Sigmoid colon (tissue), 4 donors: ENCODE measurements at regions not wholly inside any gene's neighbourhood (a gene's known extent, or its start where the extent isn't known, plus 50 kb on each side); places are given as distances from the start of the nearest gene placed in this dataset.

Experiments used
- EP300 ChIP-seq, 4 donors: sonication (generic); formaldehyde crosslinking; IDR thresholded peaks; one replicate each; pipeline ENCODE4 v1.6.1; 2017; ENCODE audit warnings: antibody characterized with exemption in 4 of 4
- POLR2A ChIP-seq, 2 donors: fragments of 450-650 bp; IDR thresholded peaks; one replicate each; pipeline ENCODE4 v1.6.1; 2016; ENCODE audit warnings: antibody characterized with exemption in 2 of 2, mild to moderate bottlenecking in 2 of 2, moderate library complexity in 2 of 2
- POLR2AphosphoS5 ChIP-seq, 4 donors: sonication (generic); formaldehyde crosslinking; IDR thresholded peaks; one replicate each; pipeline ENCODE4 v1.6.1; 2017; ENCODE audit warnings: antibody characterized with exemption in 4 of 4
- TF ChIP-seq, protein P1 (sequence below), 4 experiments: fragments of 450-650 bp in 3 of 4; fragments of 200-600 bp in 1 of 4; IDR thresholded peaks; one replicate each; pipeline ENCODE4 v1.5.1; 2016 to 2019; ENCODE audit warnings: antibody characterized with exemption in 4 of 4, mild to moderate bottlenecking in 3 of 4, moderate library complexity in 2 of 4

DNA sequence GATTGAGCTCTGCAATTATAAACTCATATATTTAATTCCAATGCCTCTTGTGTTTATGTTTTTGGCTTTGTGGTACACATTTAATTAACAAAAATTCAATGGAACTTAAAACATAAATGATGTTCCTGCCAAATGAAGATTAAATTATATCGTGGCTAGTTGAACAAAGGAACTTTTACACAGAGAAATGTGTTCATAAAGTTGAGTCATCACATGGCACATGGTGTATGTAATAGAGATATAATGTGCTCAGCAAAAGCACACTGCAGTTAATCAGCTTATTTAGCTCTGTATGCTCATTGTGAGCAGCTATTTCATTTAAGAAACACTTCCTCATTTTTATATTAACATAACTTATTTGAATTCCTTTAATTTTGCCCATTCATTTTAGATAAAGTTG lies 1295.6 kb upstream of the CITED2 start:
- TF ChIP-seq POLR2AphosphoS5 (IDR thresholded peaks at IDR 0.05) (no peak), EP300 (IDR thresholded peaks at IDR 0.05) (no peak), POLR2A (IDR thresholded peaks at IDR 0.05) (no peak)
- TF ChIP-seq, protein P1, sequence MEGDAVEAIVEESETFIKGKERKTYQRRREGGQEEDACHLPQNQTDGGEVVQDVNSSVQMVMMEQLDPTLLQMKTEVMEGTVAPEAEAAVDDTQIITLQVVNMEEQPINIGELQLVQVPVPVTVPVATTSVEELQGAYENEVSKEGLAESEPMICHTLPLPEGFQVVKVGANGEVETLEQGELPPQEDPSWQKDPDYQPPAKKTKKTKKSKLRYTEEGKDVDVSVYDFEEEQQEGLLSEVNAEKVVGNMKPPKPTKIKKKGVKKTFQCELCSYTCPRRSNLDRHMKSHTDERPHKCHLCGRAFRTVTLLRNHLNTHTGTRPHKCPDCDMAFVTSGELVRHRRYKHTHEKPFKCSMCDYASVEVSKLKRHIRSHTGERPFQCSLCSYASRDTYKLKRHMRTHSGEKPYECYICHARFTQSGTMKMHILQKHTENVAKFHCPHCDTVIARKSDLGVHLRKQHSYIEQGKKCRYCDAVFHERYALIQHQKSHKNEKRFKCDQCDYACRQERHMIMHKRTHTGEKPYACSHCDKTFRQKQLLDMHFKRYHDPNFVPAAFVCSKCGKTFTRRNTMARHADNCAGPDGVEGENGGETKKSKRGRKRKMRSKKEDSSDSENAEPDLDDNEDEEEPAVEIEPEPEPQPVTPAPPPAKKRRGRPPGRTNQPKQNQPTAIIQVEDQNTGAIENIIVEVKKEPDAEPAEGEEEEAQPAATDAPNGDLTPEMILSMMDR (IDR thresholded peaks at IDR 0.05) = no peak
